H9 (cell line): ENCODE measurements at regions not wholly inside any gene's neighbourhood (a gene's known extent, or its start where the extent isn't known, plus 50 kb on each side); places are given as distances from the start of the nearest gene placed in this dataset.

Experiments used
- DNase-seq: peaks from one replicate; pipeline ENCODE4 v3.0.0-alpha.2; 2017
- H2AFZ ChIP-seq: one replicate; pipeline ENCODE4 v1.6.1; 2013; ENCODE audit warnings: mild to moderate bottlenecking, low read length, control low read depth, moderate library complexity
- H2AK5ac ChIP-seq: 2 replicates; pipeline ENCODE4 v1.6.1; 2013; ENCODE audit warnings: low read length, control low read depth, mixed read lengths; ENCODE audit not compliant: insufficient read length
- H2BK120ac ChIP-seq: one replicate; pipeline ENCODE4 v1.6.1; 2013; ENCODE audit warnings: low read depth, mild to moderate bottlenecking, low read length, control low read depth, inconsistent platforms; ENCODE audit not compliant: poor library complexity, severe bottlenecking
- H2BK12ac ChIP-seq: 2 replicates; pipeline ENCODE4 v1.6.1; 2013; ENCODE audit warnings: low read length, control low read depth, mixed read lengths, low read depth; ENCODE audit not compliant: insufficient read length
- H2BK15ac ChIP-seq: 2 replicates; pipeline ENCODE4 v1.6.1; 2013; ENCODE audit warnings: low read depth, low read length, control low read depth
- H2BK20ac ChIP-seq: one replicate; pipeline ENCODE4 v1.6.1; 2013; ENCODE audit warnings: low read depth, mild to moderate bottlenecking, low read length, control low read depth, inconsistent platforms; ENCODE audit not compliant: poor library complexity, severe bottlenecking
- H2BK5ac ChIP-seq: 2 replicates; pipeline ENCODE4 v1.6.1; 2013; ENCODE audit warnings: low read length, control low read depth, mixed read lengths; ENCODE audit not compliant: insufficient read length
- H3K14ac ChIP-seq: 2 replicates; pipeline ENCODE4 v1.6.1; 2013; ENCODE audit warnings: low read length, control low read depth; ENCODE audit not compliant: insufficient read depth
- H3K18ac ChIP-seq: 2 replicates; pipeline ENCODE4 v1.6.1; 2013; ENCODE audit warnings: low read depth, mild to moderate bottlenecking, mixed read lengths, low read length, control low read depth; ENCODE audit not compliant: insufficient read length
- H3K23ac ChIP-seq: 2 replicates; pipeline ENCODE4 v1.6.1; 2013; ENCODE audit warnings: low read length, control low read depth, mixed read lengths, low read depth; ENCODE audit not compliant: insufficient read length
- H3K23me2 ChIP-seq: 2 replicates; pipeline ENCODE4 v1.6.1; 2013; ENCODE audit warnings: low read depth, mild to moderate bottlenecking, mixed read lengths, low read length, control low read depth; ENCODE audit not compliant: insufficient read length, poor library complexity, severe bottlenecking
- H3K27ac ChIP-seq: 2 replicates; pipeline ENCODE4 v1.5.1; 2013; ENCODE audit warnings: low read length, control low read depth, mixed read lengths, low read depth; ENCODE audit not compliant: insufficient read length
- H3K27me3 ChIP-seq: 2 replicates; pipeline ENCODE4 v1.6.1; 2013; ENCODE audit warnings: low read length, control low read depth, inconsistent platforms; ENCODE audit not compliant: insufficient read depth
- H3K4ac ChIP-seq: 2 replicates; pipeline ENCODE4 v1.6.1; 2013; ENCODE audit warnings: low read depth, mild to moderate bottlenecking, control low read depth, inconsistent platforms, low read length, moderate library complexity
- H3K4me1 ChIP-seq: 2 replicates; pipeline ENCODE4 v1.6.1; 2013; ENCODE audit warnings: low read length, control low read depth, inconsistent platforms; ENCODE audit not compliant: insufficient read depth
- H3K4me2 ChIP-seq: 2 replicates; pipeline ENCODE4 v1.6.1; 2013; ENCODE audit warnings: low read length, control low read depth, mixed read lengths; ENCODE audit not compliant: insufficient read length, insufficient read depth
- H3K56ac ChIP-seq: 2 replicates; pipeline ENCODE4 v1.6.1; 2013; ENCODE audit warnings: low read depth, mild to moderate bottlenecking, mixed read lengths, low read length, control low read depth; ENCODE audit not compliant: insufficient read length
- H3K79me1 ChIP-seq: 2 replicates; pipeline ENCODE4 v1.6.1; 2013; ENCODE audit warnings: low read depth, mild to moderate bottlenecking, moderate library complexity, low read length, control low read depth, inconsistent platforms; ENCODE audit not compliant: insufficient read depth, poor library complexity, severe bottlenecking
- H3K79me2 ChIP-seq: 2 replicates; pipeline ENCODE4 v1.6.1; 2013; ENCODE audit warnings: low read length, control low read depth, inconsistent platforms; ENCODE audit not compliant: insufficient read depth
- H3K9ac ChIP-seq: 2 replicates; pipeline ENCODE4 v1.6.1; 2013; ENCODE audit warnings: low read length, control low read depth, mixed read lengths; ENCODE audit not compliant: insufficient read length; ENCODE audit errors: extremely low read depth
- H3K9me3 ChIP-seq: one replicate; pipeline ENCODE4 v1.6.1; 2013; ENCODE audit warnings: low read depth, low read length, inconsistent platforms; ENCODE audit not compliant: control insufficient read depth
- H3T11ph ChIP-seq: one replicate; pipeline ENCODE4 v1.6.1; 2013; ENCODE audit warnings: mild to moderate bottlenecking, low read length, control low read depth, inconsistent platforms
- H4K20me1 ChIP-seq: one replicate; pipeline ENCODE4 v1.6.1; 2013; ENCODE audit not compliant: control insufficient read depth, insufficient read length, insufficient read depth
- H4K5ac ChIP-seq: 2 replicates; pipeline ENCODE4 v1.6.1; 2013; ENCODE audit warnings: low read depth, mild to moderate bottlenecking, mixed read lengths, low read length, control low read depth; ENCODE audit not compliant: insufficient read length
- H4K8ac ChIP-seq: replicated peaks from 2 replicates; pipeline ENCODE4 v1.6.1; 2013; ENCODE audit warnings: low read length, control low read depth, mixed read lengths, low read depth; ENCODE audit not compliant: insufficient read length
- H4K91ac ChIP-seq: 2 replicates; pipeline ENCODE4 v1.6.1; 2013; ENCODE audit warnings: low read depth, mild to moderate bottlenecking, moderate library complexity, mixed read lengths, low read length, control low read depth; ENCODE audit not compliant: insufficient read length
- H3K27ac Mint-ChIP-seq, 3 experiments: 2 replicates in 2 of 3; 3 replicates in 1 of 3; pipeline ENCODE4 v1.8.0; 2020 to 2021; ENCODE audit warnings: mixed read lengths in 3 of 3, mild to moderate bottlenecking in 1 of 3, moderate library complexity in 1 of 3
- H3K27me3 Mint-ChIP-seq: 2 replicates; pipeline ENCODE4 v1.8.0; 2021; ENCODE audit warnings: low read depth, mild to moderate bottlenecking, moderate library complexity, mixed read lengths
- H3K36me3 Mint-ChIP-seq, 3 experiments: 2 replicates in 2 of 3; 3 replicates in 1 of 3; pipeline ENCODE4 v1.8.0; 2020 to 2021; ENCODE audit warnings: low read depth in 3 of 3, mixed read lengths in 3 of 3; ENCODE audit not compliant: insufficient read depth in 1 of 3
- H3K4me1 Mint-ChIP-seq, 2 experiments: 2 replicates each; pipeline ENCODE4 v1.8.0; 2020; ENCODE audit warnings: mixed read lengths in 2 of 2
- H3K4me3 Mint-ChIP-seq, 2 experiments: 2 replicates in 1 of 2; 3 replicates in 1 of 2; pipeline ENCODE4 v1.8.0; 2020 to 2021; ENCODE audit warnings: mild to moderate bottlenecking in 2 of 2, mixed read lengths in 2 of 2, moderate library complexity in 1 of 2
- H3K9me3 Mint-ChIP-seq, 2 experiments: 2 replicates in 1 of 2; 3 replicates in 1 of 2; pipeline ENCODE4 v1.8.0; 2020; ENCODE audit warnings: mild to moderate bottlenecking in 2 of 2, mixed read lengths in 2 of 2, moderate library complexity in 1 of 2
- CTCF ChIP-seq: fragments of 200-600 bp; sonication (generic); conservative IDR thresholded peaks from 3 replicates; pipeline ENCODE4 v1.8.0; 2021; ENCODE audit warnings: antibody characterized with exemption, mild to moderate bottlenecking
- WGBS: extraction: QIAGEN DNeasy Blood & Tissue Kit; methylation state at CpG from one replicate; pipeline ENCODE4 v1.1.7; 2013; ENCODE audit warnings: missing lambda C conversion rate, low lambda C conversion rate, mixed read lengths; ENCODE audit not compliant: insufficient read length; ENCODE audit errors: extremely low coverage; 5-methylcytosine and 5-hydroxymethylcytosine counted together

- no peak for TF ChIP-seq CTCF
- no CpG with 5 or more reads among the region's 3 CpGs for WGBS
- H3K36me3 Mint-ChIP-seq, result peaks cover 5 to 13% (median 7%) of the 10 kb centered on the region in 3 experiments; a peak in 6 of 7 replicates
- Histone ChIP-seq H3K23me2 (no peaks in the 10 kb centered on the region), H3K79me2 (no peaks in the 10 kb centered on the region), H3T11ph (no peak overlapping the region), H2BK20ac (no peak overlapping the region), H2BK5ac (no peak overlapping the region), H3K18ac (no peak overlapping the region), H3K9me3 (no peaks in the 10 kb centered on the region), H2AK5ac (no peak overlapping the region), H3K9ac (no peak overlapping the region), H3K27me3 (no peaks in the 10 kb centered on the region), H3K23ac (no peak overlapping the region), H3K56ac (no peak overlapping the region), H4K8ac (no peak overlapping the region), H3K4ac (no peak overlapping the region), H2BK15ac (no peak overlapping the region), H2BK120ac (no peak overlapping the region), H3K27ac (no peak overlapping the region), H3K14ac (no peak overlapping the region), H4K91ac (no peak overlapping the region), H4K5ac (no peak overlapping the region), H2AFZ (no peak overlapping the region), H2BK12ac (no peak overlapping the region), H4K20me1 (no peaks in the 10 kb centered on the region), H3K79me1 (no peaks in the 10 kb centered on the region), H3K4me1 (no peaks in the 10 kb centered on the region), H3K4me2 (no peak overlapping the region)
- no peaks in the 10 kb centered on the region for H3K4me1 Mint-ChIP-seq
- H3K4me3 Mint-ChIP-seq, result no peak overlapping the region
- DNase-seq, result no peak
- H3K9me3 Mint-ChIP-seq, result peaks cover 23 to 26% of the 10 kb centered on the region in 2 experiments
- peaks cover 8% of the 10 kb centered on the region for H3K27me3 Mint-ChIP-seq
- H3K27ac Mint-ChIP-seq, result no peak overlapping the region
Measured at GRCh38 chr1:207202480-207202879, 98.4 kb downstream of the C4BPA start.
